ENCODE measurements at regions not wholly inside any gene's neighbourhood (a gene's known extent, or its start where the extent isn't known, plus 50 kb on each side); places are given as distances from the start of the nearest gene placed in this dataset.

- DNase-seq: no peak
Observed at GRCh38 chr17:79364315-79365094, 246.3 kb downstream of the RBFOX3 start.

GRCh38 chr17:79363552-79364275, 247.1 kb downstream of the RBFOX3 start:
- no peak for DNase-seq

GRCh38 chr17:79362772-79363305, 248.0 kb downstream of the RBFOX3 start:
- DNase-seq: no peak

DNA sequence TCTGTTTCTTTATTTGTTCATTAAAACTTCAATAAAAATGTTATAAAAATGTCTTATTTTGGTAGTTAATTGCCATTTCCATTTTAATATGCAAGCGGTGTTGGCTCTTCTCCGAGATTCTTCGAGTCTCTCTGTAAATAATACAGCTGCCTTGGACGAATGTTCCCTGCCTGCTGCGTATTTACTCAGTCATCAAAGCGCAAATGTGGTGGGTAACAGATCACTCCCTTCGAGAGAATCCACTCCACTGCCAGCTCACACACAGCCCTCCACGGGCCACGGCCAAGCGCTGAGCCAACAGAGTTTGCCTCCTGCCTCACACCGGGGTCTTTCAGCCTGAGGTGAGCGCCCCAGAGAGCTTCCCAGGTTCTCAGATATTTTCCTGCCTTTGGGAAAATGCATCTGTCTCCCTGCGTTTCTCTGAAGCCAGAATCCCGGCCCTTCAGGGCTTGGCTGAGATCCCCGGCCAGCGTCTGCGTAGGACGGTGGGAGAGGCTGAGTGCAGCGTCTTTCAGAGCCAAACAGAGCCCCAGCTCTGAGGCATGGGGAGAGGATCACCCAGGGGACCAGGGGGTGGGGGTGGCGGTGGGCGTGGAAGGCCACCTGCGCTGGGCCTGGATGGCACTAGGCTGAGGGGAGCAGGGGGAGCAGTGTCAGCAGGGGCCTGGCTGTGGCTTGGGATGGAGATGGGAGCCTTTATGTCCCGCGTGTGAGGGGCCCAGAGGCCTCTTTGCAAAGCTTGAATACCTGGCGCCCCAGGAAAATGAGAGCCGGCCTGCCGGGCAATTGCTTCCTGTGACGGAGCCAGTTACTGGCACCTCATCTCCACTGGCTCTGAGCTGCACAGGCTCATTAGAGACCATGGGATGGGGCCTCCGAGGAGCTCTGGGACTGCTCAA, 248.7 kb downstream of the RBFOX3 start:
- DNase-seq: no peak

GRCh38 chr17:79361221-79361734, 249.6 kb downstream of the RBFOX3 start:
- no peak for DNase-seq

- no peak for DNase-seq
Observed at GRCh38 chr17:79360196-79360595, 250.7 kb downstream of the RBFOX3 start.

- no peak for DNase-seq
Observed at GRCh38 chr17:79356839-79357447, 253.9 kb downstream of the RBFOX3 start.

DNA sequence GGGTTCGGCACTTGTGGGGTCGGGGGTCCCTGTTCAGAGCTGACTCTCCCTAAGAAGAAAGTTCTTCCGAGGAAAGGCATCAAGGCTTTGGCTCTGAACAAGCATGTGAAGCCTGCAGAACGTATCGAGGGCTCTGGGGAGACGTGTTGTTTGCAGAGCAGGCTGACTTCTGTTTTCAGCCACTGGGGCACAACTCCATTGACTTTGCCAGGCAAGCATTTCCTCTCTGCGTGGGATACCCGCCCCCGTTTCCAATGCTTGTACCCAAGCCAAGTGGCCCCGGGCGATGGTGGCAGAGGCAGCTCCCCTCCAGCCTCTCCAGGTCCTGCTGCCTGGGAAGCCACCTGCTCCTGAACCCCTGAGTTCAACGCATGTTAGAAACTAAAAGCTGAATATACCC, 255.7 kb downstream of the RBFOX3 start:
- DNase-seq: no peak

DNA sequence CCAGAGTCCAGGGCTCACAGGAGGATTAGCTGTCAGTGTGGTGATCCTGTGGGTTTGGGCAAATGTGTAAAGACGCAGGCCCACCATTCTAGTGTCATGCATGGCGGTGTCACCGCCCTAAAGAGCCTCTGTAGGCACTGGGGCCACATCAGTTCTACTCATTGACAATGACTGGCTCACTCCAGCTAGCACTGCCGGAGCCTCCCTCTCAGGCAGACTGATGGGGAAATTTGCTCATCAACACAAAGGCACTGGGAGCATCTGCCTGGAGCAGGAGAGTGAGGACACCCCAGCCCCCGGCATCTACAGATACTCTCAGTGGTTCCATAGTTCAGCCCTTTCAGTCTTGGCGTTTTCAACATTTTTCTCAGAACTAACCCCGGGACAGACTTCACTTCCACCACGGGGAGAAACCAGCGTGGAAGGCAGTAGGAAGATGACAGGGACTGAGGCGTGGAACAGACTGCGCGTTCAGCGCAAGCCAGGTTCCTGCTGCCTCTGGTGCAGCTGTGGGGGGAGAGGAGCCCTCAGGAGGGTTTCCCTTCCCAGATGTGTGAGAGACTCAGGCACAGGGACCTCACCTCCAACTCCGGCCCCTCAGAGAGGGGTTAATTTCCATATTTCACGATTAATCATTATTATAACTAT, 256.6 kb downstream of the RBFOX3 start:
- DNase-seq: no peak

DNA sequence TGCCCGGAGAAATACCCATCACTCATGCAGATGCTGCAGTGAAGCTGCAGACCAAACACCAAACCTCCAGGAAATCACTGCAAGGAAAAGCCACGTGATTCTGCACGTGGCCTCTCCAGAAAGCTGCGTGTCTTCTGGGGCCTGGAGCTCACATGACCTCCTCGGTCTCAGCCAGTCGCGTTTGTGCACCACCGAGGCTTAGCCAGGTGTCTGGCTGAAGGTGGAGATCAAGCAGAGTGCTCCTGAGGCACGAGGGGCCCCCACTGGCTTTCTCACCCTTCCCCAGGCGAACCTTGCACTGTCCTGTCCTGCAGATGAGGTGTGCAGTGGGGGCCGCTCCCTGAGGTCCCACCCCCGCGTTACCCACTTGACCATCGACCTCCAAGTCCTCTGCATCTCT, 257.3 kb downstream of the RBFOX3 start:
- DNase-seq: no peak

- DNase-seq: no peak
Observed at GRCh38 chr17:79353016-79353415, 257.8 kb downstream of the RBFOX3 start.

- no peak for DNase-seq
Observed at GRCh38 chr17:79350533-79350932, 260.3 kb downstream of the RBFOX3 start.

GRCh38 chr17:79349506-79350400, 261.1 kb downstream of the RBFOX3 start:
- no peak for DNase-seq

DNA sequence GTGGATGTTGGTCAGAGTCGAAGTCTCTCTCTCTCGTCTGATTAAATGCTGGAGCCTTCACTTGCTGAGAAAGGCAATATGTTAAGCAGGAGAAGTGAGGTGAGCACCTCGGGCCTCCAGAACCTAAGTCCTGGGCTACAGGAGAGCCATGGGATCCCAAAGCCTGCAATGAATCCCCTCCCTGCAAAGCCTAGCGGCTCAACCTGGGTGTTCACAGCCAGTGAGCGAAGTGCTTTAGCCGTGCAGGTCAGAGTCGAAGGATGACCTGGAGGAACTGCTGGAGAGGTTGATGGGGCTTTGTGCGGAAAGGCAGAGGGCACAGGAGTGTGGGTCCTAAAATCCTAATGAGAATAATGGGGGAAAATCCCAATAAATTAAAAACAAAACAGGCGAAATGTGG, 267.8 kb downstream of the ENGASE start:
- DNase-seq: no peak

- DNase-seq: no peak
Observed at GRCh38 chr17:79341816-79342215, 267.2 kb downstream of the ENGASE start.

DNA sequence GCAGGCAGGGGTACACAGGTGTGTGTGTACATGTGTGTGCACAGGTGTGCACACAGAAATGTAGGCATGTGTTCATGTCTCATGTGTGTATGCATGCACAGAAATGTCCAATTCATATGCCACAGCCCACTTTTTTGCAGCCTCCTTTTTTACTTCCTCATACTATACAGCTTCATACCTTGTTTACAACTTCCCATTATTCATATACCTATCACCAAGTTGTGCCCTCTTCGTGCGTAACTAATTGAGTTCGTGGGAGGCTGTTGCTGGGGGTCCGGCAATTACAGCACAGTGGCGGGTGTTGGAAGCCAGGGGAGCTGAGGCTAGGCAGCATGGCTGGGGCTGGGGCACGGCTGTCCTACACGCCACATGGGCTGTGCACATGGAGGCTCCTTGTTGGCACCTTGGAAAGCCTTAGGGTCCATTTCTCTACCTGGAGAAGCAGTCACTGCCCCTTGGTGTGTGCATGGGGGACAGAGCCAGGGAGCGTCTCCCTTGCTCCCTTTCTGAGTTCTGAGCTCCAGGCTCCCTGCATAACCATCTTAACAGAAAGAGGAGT, 266.7 kb downstream of the ENGASE start:
- DNase-seq: no peak

DNA sequence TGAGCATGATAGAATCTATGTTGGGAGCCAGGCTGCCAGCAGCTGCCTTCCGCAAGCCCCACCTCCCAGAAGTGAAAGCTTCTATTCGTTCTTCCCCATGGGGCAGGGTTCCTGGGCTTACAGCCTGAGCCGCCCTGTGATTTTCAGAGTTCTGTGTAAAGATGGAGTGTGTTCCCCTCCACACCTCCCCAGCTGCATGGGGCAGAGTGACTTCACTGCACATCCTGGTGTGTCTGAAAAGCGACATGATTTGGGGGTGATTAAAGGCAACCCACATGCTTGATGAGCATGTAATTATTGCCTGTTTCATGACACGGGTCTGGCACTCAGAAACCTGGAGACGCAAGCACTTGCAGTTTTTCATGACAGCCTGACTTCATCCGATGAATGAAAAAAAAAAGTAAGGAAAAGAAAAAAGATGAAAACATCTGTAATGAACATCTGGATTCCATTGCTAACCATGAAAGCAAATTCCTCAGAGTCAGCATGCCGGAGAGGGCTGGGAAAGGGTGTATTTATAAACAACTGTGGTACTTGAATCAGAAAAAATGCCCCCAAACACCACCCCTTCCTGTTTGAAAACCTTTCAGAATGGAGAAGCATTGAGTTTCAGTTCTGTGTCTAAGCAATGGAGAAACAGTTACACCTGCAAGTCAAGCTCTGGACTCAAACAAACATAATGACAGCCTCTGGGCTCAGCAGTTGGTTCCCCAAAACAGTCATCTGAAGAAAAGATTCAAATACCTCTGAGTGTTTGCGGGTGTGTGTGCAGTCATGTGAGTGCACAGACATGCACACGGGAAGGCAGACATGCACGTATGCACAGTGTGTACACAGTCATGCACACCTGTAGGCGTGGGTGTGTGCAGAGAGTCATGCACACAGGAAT, 266.0 kb downstream of the ENGASE start:
- no peak for DNase-seq

GRCh38 chr17:79339321-79339720, 264.7 kb downstream of the ENGASE start:
- DNase-seq: no peak

- DNase-seq: peak; percentile 4
Observed at GRCh38 chr17:79338604-79339003, 264.0 kb downstream of the ENGASE start.
